ENCODE measurements at regions not wholly inside any gene's neighbourhood (a gene's known extent, or its start where the extent isn't known, plus 50 kb on each side); places are given as distances from the start of the nearest gene placed in this dataset.

DNA sequence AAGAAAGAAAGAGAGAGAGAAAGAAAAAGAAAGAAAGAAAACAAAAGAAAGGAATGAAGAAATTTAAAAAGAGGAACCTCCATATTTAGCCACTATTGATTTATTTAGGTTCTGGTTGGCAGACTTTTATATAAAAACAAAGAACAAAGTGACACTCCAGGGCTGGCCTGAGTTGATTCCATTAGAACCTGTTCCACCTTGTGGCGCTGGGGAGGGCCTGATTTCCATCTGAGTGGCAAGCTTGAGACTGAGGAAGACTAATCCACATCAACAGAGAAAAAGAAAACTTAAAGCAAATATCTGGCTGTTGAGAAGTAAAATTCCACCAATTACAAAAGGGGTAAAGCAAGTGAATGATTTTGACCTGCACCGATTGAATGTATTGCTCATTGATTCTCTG, 345.3 kb downstream of the EN1 start:
- no peak for DNase-seq

DNA sequence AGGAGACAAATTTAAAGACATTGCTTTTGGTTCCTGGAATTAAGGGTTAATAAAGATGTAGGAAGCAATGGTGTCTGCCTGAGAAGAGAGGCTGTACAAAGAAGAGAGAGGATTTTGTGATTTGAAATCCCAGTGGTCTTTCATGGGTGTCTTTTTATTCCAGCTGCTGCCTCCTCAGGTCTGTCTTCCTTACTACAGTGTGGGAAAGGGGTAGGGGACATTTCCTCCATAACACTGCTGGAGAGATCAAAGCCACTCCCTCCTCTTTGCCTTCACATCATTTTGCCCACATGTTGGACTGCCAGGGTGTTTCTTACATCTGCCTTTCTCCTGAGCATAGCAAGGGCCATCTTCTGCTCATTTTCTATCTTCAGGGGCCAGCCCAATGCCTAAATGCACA, 348.5 kb downstream of the EN1 start:
- no peak for DNase-seq

DNA sequence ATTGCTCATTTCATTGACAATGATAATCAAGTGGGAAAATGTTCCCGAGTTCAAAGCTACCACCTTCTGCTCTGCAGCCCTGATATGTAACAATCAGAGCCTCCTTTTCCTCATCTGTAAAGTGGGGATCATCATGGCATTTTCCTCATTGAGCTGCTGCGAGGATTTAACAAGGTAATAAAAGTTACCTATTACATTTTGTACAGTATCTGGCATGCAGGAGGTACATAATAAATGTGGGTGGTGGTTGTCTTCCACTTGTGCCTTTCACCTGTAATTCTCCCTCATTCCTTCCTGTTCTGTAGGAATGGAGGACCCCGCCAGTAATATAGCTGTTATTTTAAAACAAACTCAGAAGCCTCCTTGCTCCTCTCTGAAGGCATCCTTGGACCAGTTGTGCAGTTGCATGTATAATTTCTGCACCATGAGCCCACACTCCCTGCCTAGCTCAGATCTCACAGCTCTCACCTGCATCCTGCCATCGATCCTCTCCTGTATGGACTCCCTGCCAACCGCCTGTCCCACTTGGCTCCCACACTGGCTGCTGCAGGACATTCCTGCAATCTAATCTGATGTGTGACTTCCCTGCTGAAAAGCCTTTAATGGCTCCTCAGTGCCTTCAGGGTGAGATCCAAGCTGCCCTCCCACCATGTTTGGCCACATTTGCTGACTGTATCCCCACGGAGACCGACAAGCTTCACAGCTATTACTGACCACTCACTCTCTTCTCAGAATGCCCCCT, 350.4 kb downstream of the EN1 start:
- no peak for DNase-seq

DNA sequence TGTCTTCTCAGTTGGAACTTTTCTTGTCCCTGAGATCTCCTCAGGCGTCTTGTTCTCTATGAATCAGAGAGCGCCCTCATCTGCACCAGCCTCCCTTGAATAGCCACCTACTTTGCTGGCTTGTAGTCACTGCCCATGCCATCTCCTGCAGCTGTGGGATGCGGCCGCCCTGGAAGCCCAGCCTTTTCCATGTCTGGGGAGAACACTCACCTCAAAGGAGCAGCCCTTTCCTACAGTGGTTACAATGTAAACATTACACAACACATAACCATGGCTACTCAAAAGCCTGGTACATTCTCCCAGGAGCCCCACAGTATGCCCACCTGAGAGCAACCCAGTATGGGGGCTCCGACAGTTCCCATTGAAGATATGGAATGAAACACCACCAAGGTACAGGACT, 351.0 kb downstream of the EN1 start:
- DNase-seq: no peak

DNA sequence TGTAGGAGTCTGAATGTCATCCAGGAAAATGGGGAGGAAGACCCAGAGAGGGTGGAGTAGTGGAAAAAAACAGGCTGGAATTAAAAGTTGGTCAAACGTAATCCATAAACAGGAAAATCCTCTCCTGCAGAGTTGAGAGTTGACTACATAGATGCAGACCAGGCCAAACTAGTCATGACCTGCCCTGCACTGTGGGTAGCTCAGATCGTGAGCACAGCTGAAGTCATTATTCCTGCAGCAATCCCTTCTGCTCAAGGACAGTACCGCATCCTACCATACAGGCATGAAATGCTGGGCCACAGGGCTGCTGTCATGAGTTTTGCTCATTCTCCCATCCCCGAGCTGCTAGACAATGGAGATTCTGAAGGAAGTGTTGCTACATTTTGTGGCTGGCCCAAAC, 352.2 kb downstream of the EN1 start:
- no peak for DNase-seq

DNA sequence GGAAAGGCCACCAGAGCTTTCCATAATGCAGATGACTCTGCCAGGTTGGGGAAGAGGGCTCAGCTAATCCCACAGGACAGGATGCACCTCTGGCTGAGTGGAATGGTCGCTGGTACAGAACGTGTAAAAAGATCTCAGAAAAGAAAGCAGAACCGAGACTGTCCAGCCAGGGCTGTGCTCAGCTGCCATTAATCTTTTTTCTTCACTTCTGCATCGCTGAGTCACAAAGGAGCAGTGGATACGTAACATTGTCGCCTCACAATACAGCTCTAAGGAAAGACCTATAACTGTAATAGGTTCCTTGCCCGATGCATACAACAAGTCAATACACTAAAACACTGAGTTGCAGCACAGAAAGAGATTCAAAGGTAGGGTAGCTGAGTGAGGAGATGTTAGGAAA, 354.2 kb downstream of the EN1 start:
- no peak for DNase-seq

DNA sequence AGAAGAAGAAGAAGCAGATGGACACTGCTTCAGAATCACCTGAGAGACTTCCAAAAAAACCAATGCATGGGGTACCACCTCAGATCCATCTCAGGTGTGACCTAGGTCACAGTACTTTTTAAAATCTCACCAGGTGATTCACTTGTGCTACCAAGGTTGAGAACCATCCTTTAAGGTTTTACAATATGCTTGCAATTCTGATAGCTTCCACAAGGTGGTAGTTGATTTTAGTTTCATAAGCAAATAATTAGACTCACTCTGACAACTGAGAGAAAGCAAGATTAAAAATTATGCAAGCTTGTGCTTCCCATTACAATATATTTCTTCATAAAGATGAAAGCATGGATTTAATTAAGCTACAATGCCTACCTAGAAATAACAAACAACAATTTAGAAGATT, 355.1 kb downstream of the EN1 start:
- DNase-seq: no peak

DNA sequence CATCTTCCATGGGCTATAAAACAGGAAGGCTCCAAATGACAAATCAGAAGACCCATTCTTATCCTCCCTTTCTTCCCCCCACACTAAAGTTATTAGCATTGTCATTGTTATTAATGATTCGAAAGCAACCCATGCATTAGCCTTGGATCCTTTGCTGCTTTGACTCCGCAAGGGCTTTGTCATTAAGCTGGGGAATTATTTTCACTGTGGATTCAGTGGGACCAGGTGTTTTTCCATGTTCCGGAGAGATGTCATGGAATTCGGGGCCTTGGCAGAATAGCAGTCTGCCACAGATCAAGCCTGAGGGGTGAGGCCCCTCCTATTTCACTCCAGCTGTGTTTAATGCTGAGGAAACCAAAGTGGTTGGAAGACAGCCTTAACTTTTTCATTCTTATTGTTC, 357.1 kb downstream of the EN1 start:
- DNase-seq: no peak

DNA sequence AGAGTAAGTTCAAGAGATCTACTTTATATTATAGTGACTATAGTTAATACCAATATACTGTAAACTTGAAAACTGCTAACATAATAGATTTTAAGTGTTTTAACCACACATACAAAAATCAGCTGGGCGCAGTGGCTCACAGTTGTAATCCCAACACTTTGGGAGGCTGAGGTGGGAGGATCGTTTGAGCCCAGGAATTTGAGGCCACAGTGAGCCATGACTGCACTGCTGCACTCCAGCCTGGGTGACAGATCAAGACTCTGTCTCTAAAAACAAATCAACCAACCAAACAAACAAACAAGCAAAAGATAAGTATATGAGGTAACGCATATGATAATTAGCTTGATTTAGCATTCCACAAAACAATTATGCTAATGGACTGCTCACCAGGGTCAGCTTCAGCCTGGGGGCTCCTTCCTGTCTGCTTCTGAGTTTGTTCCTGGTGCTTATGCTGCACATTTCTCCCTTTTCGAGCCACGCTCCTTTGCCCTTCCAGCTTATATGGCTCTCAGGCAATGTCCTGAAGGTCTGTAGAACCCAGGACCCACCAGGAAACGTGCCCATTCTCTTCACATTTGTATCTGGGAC, 357.6 kb downstream of the EN1 start:
- DNase-seq: no peak

DNA sequence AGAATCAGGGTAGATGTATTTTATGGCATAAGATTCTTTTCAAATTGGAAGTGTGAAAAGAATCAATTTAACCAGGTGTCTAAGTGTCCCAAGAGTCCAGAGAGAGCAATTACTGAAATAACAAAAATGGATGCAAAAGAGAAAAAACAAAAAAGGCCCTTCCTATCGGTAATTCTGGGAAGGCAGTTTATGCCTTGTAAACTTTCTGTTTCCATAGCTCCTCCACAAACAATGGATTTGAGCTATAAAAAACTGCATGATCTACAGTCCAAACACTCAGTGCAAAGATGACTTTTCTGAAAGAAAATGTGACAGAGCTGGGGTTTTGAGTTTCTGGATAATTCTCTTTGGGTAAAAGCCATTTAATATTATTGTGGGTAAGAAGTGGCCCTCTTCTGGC, 366.1 kb downstream of the EN1 start:
- no peak for DNase-seq

DNA sequence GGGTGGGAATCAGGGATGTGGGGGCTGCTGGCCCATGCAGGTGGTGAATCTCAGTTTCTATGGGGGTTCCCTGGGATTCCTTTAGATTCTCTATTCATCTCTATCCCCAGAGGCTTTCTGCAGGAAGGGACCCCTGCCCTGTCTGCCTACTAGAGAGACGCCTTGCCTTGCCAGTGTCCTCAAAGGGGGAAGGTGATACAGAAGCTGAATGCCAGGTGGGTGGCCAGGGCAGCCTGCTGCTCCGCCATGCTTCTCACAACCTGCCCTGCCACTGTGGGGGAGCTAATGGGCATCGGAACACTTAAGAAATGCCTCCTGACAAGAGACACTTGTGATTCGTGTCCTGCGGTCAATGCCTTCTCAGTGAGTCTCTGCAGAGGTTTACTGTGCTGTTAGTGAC, 368.4 kb downstream of the EN1 start:
- no peak for DNase-seq

DNA sequence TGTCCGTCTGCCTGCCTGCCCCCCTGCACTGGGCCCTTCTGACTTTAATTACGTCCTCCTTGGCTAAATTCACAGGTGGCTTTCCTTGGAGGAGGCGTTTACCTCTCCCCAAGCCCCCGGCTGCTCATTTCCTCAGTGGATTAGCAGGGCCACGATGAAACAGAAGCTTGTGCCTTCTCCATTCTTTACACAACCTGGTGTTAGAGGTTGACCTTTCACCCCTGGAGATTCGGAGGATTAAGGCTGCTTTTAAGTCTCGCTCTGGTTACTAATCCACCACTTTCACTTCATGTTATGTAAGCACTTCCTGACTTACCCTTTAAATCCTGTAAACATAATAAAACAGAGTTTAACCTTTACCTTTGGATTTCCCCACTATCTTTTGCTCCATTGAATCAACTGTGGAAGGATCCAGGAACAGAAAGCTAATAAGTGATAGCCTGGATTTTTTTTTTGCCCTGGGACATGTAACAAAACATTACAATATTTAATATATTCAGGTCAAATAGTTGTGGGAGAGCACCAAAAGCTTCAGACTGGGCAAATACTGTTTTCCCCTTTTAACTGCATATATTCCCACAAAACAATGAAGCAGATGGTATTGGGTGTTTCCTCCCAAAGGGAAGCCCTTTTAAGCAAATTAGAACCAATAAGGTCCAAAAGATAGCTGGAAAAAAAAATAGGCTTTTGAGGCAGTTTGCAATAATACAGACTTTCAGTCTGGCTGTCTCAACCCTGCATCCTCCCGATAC, 370.2 kb downstream of the EN1 start:
- DNase-seq: no peak

DNA sequence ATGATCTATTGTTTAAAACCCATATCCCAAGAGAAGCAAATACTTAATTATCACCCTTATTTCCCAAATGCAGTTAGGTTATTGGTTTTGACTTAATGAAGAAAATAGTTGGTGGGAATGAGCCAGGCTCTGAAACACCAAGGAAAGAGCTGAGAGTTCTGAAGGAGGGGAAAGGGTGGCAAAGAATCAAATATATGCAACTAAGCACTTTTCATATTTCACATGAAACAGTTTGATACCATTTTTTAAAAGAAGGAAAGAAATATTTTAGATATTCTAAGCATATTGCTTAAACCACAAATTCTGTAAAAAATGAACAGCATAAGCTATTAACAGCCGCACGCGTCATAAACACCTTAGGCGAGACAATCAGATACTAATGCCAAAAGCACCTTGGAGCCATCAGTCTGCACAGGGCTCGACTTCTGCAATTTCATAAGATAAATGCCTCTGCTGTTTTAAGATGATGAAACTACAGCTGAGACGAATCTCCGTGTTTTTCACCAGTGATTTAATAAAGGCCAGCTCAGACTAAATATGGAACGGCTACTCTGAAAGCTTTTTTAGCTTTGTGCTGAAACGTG, 371.7 kb downstream of the EN1 start:
- DNase-seq: no peak

DNA sequence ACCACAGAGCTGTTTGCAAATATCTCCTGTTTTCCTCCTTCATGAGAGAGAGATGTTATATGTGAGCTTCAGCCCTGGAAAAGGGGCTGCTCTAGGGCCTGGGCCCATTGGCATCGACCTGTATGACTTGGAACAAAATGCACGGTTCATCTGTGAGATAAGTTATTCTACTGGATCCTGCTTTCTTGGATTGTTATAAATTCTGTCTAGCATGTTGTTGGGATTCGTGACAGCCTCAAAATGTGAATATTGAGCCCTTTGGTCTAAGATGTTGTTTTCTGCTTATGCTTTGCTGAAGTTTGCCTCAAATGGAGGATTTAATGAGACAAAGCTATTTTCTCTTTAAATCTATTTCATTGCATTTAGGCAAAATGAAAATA, 372.9 kb downstream of the EN1 start:
- no peak for DNase-seq

DNA sequence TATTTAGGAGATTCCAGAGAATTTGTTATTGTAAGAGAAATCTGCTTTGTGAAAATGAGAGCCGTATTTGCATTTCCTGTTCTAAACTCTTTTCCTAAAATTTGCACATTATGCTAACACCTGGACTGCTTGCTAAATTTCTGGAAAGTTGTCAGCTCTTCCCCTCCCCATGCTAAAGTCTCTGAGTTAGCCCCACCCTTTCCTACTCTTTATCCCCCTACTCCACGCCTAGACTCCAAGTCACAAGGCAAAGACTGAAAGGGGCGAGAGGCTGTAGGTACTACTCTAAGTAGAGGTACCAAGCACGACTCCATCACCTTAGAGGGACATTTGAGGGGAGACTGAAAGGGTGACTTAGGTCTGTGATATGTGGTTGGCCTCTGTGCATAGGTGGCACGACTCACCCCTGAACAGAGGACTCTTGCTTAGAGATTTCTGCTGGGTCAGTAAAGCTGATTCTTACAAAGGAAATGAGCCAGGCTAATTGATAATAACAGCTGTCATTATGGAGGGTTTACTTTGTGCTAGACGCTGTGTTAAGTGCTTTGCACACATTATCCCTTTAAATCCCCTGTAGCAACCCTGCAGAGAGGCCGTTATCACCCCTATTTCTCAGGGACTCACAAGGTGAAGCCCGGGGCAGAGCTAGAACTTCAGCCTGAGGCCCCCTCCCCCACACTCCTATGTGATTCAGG, 373.5 kb downstream of the EN1 start:
- DNase-seq: peak; percentile 71

DNA sequence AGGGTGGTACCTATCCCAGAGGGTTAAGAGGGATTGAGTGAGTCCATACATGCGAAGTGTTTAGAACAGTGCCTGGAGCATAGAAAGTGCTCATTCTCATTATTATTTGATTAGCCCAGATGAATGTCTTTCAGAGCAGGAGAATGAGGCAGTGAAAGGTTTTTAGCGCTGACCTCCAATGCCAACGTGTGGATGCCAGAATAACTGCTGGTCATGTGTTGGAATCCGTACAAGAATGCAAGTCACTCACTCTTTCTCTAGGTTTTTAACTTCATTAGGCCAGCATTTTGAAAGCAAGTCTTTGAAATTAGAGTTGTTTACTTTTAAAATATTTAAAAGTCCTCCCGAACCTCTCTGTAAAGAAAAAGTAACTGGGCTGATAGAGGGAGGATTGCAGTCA, 374.2 kb downstream of the EN1 start:
- DNase-seq: no peak

DNA sequence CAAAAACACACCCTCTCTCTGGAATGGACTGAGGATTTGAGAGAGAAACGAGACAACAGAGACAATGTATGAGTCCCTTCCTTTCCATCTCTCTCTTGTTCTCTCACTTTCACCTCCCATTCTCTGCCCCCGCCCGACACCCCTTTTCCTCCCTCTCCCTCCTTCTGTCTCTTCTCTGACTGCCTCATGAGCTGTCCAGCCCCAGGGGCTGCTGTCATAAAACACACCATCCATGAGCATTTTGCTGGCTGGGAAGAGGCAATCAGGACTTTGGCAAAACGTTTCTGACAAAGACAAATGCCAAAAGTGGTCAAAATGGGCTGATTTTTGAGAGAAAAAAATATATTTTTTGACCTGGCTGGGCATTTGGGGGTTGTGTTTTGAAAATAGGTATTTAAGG, 377.2 kb downstream of the EN1 start:
- no peak for DNase-seq

DNA sequence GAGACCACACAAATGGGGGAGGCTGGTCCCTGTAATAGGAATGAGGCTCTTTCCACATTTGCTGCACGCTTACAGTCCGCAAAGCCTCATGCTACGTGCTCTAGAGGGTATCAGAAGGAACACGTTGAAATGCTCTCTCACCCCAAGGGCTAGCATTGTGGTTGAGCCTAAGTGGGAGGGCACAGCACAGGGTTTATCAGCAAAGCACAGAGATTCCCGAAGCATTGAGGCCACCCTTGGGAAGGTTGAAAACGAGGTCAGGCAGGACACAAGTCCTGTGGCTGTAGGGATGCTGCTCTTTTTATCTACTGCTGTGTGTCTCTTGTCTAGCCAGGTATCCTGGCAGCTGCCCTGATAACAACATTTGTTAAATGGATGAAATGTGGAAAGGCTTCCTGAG, 378.3 kb downstream of the EN1 start:
- no peak for DNase-seq

DNA sequence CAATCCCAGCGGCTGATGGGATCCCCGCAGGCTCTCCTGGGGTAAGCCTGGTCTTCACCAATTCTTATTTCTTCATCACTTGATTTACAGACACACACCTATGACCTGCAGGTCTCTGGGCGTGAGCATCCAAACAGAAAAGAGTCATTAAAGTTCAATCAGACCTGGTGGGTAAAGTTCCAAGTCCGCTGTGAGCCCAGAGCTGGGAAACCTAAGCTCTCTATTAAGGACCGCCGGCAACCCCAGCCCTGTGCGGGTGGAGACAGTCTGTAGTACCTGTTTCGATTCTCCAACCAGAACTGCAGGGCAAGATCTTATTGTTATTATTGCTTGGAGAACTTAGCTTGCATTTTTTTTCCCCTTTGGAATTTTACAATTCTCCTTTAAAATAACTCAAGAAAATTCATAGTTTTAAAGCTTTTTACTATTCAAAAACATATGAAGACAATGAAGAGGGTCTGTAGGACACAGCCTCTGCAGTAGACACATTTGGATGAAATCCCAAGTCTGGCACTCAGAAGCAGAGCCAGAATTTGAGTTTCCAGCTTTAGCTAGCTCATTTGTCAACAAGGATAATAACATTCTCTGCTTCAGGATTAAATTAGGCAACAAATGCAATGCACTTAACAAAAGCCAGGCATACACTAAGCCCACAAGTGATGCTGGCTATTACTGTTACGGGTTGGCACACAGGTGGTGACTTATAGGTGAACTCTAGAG, 376.4 kb downstream of the INSIG2 start:
- DNase-seq: no peak

DNA sequence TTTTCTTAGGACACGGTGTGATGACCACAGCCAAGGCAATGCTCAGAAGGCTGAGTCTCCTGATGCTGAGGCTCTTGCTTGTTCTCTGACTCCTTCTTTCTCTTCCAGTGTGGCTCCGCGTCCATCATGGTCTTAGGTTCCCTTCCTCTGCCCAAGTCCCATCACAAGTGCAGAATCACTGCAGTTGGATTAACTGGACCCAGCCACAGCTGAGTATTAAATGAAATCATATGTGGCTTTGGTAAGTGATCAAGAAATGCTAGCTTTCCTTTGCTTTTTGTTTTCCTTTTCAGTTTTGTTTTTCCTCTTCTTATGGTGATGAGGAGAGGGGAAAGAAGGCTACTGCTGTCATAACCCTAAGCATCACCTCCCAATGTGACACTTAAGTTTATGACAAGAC, 375.8 kb downstream of the INSIG2 start:
- DNase-seq: no peak

DNA sequence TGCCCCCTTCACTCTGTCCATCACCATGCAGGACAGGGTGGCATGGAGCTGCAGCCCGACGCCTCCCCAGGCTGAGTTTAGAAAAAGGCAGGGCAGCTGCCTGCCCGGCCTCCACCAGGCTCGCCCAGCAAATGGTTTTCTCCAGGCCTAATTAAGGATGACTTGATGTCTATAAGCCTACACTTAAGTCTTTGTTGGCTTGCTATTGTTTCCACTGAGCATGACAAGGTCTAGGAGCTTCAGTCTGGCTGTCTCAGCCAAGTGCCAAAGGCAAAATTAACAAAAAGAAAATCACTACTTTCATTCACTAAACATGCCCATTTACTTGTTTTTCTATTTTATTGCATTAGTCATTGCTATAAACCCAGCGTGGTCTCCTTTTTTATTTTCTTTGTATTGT, 372.2 kb downstream of the INSIG2 start:
- no peak for DNase-seq

DNA sequence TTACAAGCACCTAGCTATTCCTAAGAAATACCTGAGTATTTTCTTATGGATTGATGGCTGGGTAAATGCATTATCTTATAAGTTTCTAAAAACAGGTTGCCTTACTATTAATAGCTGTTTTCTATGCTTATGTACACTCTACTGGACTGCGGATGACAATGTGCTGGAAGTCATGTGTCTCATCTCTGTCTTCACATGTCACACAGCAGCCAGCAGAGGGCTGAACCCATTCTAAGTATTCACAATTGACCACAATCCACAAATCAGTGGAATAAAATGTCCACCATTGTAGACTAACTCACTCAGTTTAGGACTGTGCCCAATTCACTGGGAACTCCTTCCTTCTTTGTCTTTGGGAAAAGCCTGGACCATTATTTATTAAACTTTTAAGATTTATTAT, 371.2 kb downstream of the INSIG2 start:
- DNase-seq: no peak

DNA sequence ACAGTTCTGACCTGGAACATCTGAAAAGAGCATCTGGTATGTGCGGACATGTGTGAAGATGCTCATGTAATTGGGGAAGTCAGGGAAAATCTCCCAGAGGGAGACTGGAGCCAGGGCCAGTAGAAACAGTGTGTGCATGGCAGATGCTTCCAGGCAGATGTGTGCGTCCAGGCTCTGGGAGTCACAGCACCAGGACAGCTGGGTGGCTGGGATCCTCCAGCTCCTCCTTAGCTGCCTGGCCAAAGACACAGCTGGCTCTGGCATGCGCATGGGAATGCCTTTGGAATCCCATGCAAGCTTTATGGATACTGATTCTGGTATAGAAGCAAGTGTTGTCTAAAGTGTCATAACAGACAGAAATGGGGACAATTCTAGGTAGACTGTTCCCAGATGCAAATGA, 369.7 kb downstream of the INSIG2 start:
- DNase-seq: no peak
